GM12874 (cell line): ENCODE measurements at regions not wholly inside any gene's neighbourhood (a gene's known extent, or its start where the extent isn't known, plus 50 kb on each side); places are given as distances from the start of the nearest gene placed in this dataset.

Source experiments
- TF ChIP-seq, protein P1 (sequence below): IDR thresholded peaks from 2 replicates; pipeline ENCODE4 v1.5.1; 2011; ENCODE audit warnings: low read depth, mild to moderate bottlenecking, control low read depth, low read length, moderate library complexity; ENCODE audit not compliant: insufficient read depth

DNA sequence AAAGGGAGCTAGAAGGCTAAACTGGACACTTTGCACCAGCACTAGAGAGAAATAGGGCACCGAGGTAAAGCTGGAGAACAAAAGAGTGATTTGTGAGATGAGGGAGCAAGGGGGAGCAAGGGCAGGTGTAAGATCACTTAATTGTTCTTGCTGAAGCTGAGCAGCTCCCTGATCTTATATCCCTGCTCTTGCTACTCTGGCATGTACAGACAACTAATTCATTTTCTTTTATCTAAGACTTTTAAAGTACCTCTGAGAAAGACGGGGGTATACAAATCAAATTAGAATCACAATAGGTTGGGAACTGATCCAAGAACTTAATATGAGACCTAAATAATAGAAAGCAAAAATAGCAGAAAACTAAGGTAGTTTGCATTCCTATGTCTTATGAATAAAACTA is 381.7 kb upstream of the POU3F2 start:
- TF ChIP-seq, protein P1, sequence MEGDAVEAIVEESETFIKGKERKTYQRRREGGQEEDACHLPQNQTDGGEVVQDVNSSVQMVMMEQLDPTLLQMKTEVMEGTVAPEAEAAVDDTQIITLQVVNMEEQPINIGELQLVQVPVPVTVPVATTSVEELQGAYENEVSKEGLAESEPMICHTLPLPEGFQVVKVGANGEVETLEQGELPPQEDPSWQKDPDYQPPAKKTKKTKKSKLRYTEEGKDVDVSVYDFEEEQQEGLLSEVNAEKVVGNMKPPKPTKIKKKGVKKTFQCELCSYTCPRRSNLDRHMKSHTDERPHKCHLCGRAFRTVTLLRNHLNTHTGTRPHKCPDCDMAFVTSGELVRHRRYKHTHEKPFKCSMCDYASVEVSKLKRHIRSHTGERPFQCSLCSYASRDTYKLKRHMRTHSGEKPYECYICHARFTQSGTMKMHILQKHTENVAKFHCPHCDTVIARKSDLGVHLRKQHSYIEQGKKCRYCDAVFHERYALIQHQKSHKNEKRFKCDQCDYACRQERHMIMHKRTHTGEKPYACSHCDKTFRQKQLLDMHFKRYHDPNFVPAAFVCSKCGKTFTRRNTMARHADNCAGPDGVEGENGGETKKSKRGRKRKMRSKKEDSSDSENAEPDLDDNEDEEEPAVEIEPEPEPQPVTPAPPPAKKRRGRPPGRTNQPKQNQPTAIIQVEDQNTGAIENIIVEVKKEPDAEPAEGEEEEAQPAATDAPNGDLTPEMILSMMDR, result no peak

DNA sequence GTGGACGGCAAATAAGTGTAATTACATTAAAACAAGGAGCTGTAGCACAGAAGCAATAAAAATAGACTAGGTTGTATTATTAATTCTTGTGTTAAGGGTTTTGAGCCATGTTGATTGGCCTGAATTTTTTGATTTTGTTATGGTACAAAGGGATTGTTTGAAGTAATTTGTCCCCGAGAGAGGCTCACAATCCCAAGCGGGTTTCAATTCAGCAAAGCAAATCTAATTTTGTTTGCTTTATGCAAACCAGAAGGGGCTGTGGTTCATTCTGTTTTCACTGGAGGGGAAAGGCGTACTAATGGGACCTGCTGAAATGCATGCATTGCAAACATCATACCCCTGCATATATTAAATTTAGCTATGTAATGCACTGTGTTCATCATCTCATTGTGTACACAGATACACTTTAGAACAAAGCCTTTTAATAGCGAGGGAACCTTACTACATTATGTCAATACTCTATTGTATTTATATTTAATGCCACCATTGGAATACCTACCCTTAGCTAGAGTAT is 379.5 kb upstream of the POU3F2 start:
- TF ChIP-seq, protein P1, result no peak

DNA sequence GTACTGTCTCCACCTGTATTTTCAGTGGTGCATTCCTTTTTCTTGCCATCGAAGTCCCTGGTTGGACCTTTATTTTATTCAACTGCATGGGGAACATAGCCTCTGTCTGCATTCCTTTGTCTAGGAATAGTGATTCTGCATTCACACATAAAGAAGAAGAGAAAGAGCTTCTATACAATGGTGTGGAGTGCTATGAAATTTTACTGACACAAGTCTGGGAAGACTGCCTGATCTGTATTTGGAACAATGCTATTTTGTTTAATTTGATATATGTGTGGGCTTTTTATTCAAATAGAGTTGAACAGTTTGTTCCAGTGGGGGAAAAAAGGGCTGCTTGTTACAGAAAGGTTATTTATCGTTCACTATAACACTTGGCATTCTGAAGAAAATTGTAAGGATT is 375.7 kb upstream of the POU3F2 start:
- TF ChIP-seq, protein P1, result no peak

DNA sequence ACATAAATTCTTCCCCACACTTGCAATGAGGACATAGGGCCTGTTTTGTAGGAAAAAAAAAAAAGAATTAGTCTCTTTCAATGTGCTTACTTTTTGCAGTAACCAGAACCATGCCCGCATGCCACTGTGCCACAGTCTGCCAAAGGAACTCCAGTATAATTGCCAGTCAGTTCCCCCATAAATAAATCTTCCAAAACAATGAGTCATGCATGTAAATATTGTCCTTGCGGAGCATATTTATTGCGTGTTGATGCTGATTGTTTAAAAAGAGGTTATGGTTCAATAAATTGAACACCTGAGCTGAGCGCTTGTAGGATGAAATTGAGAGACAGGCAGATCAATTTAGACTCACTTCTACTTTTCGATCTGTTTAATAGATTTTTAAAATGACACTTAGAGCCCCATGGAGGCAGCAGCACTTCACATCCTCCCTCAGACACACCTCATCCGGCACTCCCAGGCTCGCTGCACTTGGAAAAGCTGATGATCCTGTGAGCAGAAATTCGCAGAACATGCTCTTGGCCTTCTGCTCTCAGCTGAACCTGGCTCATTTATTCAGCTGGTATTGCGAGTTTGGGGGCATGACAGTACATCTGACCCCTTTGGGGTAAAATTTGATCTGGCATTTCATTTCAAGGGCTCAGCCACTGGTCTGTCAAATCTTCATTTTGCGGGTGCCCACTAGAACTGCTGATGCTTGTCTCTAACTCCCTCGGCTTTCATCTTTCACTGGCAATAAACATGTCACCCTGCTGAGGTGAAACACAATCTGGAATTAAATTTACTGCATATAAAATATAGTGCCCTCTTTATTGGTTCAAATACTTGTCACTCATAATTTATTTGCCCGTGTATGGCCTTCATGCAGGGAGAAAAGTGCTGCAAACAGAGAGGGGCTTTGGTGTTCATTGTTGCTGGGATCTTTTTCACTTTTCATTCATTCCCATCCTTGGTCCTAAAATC is 371.1 kb upstream of the POU3F2 start:
- TF ChIP-seq, protein P1, result no peak

DNA sequence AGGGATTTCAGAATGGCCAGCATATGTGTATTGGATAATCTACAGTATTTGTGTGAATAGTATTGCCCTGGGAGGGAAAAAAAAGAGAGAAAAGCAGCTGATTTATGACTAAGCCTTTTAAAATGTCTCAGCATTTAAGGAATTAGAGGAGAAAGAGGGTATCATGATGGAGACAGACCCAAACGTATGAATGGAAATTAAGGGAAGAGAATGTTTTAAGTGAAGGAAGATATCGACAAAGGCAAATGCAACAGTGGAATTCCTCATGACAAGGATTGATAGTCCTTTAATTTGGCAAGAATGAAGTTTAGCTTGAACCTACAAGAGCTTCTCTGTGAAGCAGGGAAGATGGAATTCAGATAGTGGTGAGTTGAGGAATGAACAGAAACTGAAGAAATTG is 367.3 kb upstream of the POU3F2 start:
- TF ChIP-seq, protein P1, result no peak

DNA sequence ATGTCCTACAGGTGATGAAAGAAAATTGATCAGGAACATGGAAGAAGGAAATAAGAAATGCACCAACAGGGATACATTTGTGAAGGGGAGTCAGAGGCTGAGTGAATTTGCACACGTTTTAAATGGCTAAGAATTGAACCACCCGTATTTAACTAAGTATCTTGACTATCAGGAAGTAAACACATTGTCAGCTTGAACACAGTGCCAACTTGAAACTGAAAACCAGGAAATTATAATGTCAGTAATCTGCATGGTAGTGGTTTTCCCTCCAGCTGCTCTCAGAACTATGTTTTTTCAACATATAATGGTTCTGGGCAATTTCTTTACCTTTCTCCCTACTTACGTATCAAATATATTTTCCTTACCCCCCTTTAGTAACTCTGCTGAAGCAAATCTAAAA is 366.5 kb upstream of the POU3F2 start:
- TF ChIP-seq, protein P1, result no peak

DNA sequence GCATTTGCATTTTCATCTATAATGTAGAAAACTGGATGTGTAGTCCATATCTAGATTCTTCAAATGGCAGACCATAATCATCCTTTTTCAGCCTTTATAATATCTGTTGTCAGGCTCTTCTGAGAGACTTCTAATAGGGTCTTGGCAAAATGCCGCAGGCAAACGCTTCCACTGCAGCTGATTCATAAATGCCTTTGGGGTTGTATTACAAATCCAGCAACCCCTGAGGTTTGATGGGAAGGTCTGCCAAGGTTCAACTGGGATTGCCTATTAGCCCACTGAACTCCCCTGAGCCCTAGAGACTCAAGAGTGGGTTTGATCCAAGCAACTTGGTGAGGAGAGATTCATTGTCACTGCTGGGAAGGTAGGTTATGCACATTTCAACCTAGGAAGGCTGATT is 365.2 kb upstream of the POU3F2 start:
- TF ChIP-seq, protein P1, result no peak
